Ishikawa (cell line): ENCODE measurements at regions not wholly inside any gene's neighbourhood (a gene's known extent, or its start where the extent isn't known, plus 50 kb on each side); places are given as distances from the start of the nearest gene placed in this dataset.

ENCODE experiments used
- CEBPB ChIP-seq: IDR thresholded peaks from 2 replicates; pipeline ENCODE4 v1.6.1; 2012
- EGR1 ChIP-seq: IDR thresholded peaks from 2 replicates; pipeline ENCODE4 v1.6.1; 2012
- EP300 ChIP-seq: IDR thresholded peaks from 2 replicates; pipeline ENCODE4 v1.6.1; 2012; ENCODE audit warnings: borderline replicate concordance
- REST ChIP-seq: IDR thresholded peaks from 2 replicates; pipeline ENCODE4 v1.6.1; 2012; ENCODE audit warnings: low read depth, mild to moderate bottlenecking
- TAF1 ChIP-seq: IDR thresholded peaks from 2 replicates; pipeline ENCODE4 v1.6.1; 2012; ENCODE audit warnings: low read depth, mild to moderate bottlenecking
- TEAD4 ChIP-seq: IDR thresholded peaks from 2 replicates; pipeline ENCODE4 v1.6.1; 2012
- YY1 ChIP-seq: IDR thresholded peaks from 2 replicates; pipeline ENCODE4 v1.6.1; 2012; ENCODE audit warnings: low read depth
- TF ChIP-seq, protein P1 (sequence below): IDR thresholded peaks from 2 replicates; pipeline ENCODE4 v1.6.1; 2012
- TF ChIP-seq, protein P2 (sequence below): IDR thresholded peaks from 2 replicates; pipeline ENCODE4 v1.6.1; 2012

- TF ChIP-seq, protein P1, sequence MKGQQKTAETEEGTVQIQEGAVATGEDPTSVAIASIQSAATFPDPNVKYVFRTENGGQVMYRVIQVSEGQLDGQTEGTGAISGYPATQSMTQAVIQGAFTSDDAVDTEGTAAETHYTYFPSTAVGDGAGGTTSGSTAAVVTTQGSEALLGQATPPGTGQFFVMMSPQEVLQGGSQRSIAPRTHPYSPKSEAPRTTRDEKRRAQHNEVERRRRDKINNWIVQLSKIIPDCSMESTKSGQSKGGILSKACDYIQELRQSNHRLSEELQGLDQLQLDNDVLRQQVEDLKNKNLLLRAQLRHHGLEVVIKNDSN: no peak
- TF ChIP-seq EP300: no peak
- TF ChIP-seq TEAD4: no peak
- TF ChIP-seq YY1: no peak
- TF ChIP-seq EGR1: no peak
- TF ChIP-seq REST: no peak
- TF ChIP-seq CEBPB: no peak
- TF ChIP-seq, protein P2, sequence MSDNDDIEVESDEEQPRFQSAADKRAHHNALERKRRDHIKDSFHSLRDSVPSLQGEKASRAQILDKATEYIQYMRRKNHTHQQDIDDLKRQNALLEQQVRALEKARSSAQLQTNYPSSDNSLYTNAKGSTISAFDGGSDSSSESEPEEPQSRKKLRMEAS: no peak
- no peak for TF ChIP-seq TAF1
Observed at GRCh38 chr7:115683093-115683492, 347.5 kb downstream of the TFEC start.
